HG03139 (cell line): ENCODE measurements at regions not wholly inside any gene's neighbourhood (a gene's known extent, or its start where the extent isn't known, plus 50 kb on each side); places are given as distances from the start of the nearest gene placed in this dataset.

Source experiments
- ATAC-seq: cut with Tn5 transposase; IDR thresholded peaks from one replicate; pipeline ENCODE4 v1.9.1; 2021; ENCODE audit not compliant: unreplicated experiment

- ATAC-seq, result no peak
Observed at GRCh38 chr13:53200498-53201453, 172.2 kb downstream of the OLFM4 start.

GRCh38 chr13:53201454-53202225 is 173.0 kb downstream of the OLFM4 start:
- ATAC-seq, result no peak

GRCh38 chr13:53204598-53204997 is 176.0 kb downstream of the OLFM4 start:
- no peak for ATAC-seq

GRCh38 chr13:53206455-53206854 is 177.8 kb downstream of the OLFM4 start:
- no peak for ATAC-seq

GRCh38 chr13:53207556-53207955 is 178.9 kb downstream of the OLFM4 start:
- no peak for ATAC-seq

GRCh38 chr13:53214433-53214832 is 185.8 kb downstream of the OLFM4 start:
- no peak for ATAC-seq

GRCh38 chr13:53215563-53215962 is 186.9 kb downstream of the OLFM4 start:
- no peak for ATAC-seq

GRCh38 chr13:53216773-53217172 is 188.2 kb downstream of the OLFM4 start:
- ATAC-seq, result no peak

GRCh38 chr13:53217194-53217593 is 188.6 kb downstream of the OLFM4 start:
- ATAC-seq, result no peak

- no peak for ATAC-seq
Observed at GRCh38 chr13:53220038-53220437, 191.4 kb downstream of the OLFM4 start.

GRCh38 chr13:53237696-53238095 is 209.1 kb downstream of the OLFM4 start:
- ATAC-seq, result no peak

GRCh38 chr13:53238261-53238660 is 209.6 kb downstream of the OLFM4 start:
- no peak for ATAC-seq

- ATAC-seq, result no peak
Observed at GRCh38 chr13:53240401-53241025, 211.9 kb downstream of the OLFM4 start.

- no peak for ATAC-seq
Observed at GRCh38 chr13:53241891-53242348, 213.3 kb downstream of the OLFM4 start.

GRCh38 chr13:53249236-53249635 is 220.6 kb downstream of the OLFM4 start:
- ATAC-seq, result no peak

- peak; percentile 70 for ATAC-seq
Observed at GRCh38 chr13:53250272-53250875, 221.8 kb downstream of the OLFM4 start.

GRCh38 chr13:53250977-53251376 is 222.4 kb downstream of the OLFM4 start:
- no peak for ATAC-seq

- ATAC-seq, result no peak
Observed at GRCh38 chr13:53254500-53254899, 225.9 kb downstream of the OLFM4 start.

GRCh38 chr13:53255795-53256194 is 227.2 kb downstream of the OLFM4 start:
- ATAC-seq, result no peak

GRCh38 chr13:53260594-53260993 is 232.0 kb downstream of the OLFM4 start:
- ATAC-seq, result no peak
